Psoas muscle (tissue), 7 donors: ENCODE measurements at regions not wholly inside any gene's neighbourhood (a gene's known extent, or its start where the extent isn't known, plus 50 kb on each side); places are given as distances from the start of the nearest gene placed in this dataset.

Experiments
- ATAC-seq, 4 donors: fragments of 200-7000 bp; cut with Tn5 transposase; one replicate each; pipeline ENCODE4 v1.9.1; 2020; ENCODE audit warnings: moderate library complexity in 3 of 4, mild to moderate bottlenecking in 2 of 4
- DNase-seq, 2 donors: peaks; one replicate each; pipeline ENCODE4 v3.0.0-alpha.2; 2020
- H3K27ac ChIP-seq: fragments of 200-600 bp; one replicate; pipeline ENCODE4 v1.8.0; 2022
- H3K27me3 ChIP-seq, 3 donors: fragments of 200-600 bp in 1 of 3; one replicate each; pipeline versions ENCODE4 v1.6.1 to v1.8.0; 2013 to 2022; ENCODE audit warnings: low read length in 2 of 3, mild to moderate bottlenecking in 2 of 3, moderate library complexity in 1 of 3; ENCODE audit not compliant: insufficient read depth in 3 of 3
- H3K36me3 ChIP-seq, 2 donors: fragments of 200-600 bp in 1 of 2; one replicate each; pipeline versions ENCODE4 v1.6.1 to v1.8.0; 2013 to 2022; ENCODE audit warnings: low read depth in 1 of 2, mild to moderate bottlenecking in 1 of 2, moderate library complexity in 1 of 2; ENCODE audit not compliant: insufficient read depth in 1 of 2
- H3K4me1 ChIP-seq: fragments of 200-600 bp; one replicate; pipeline ENCODE4 v1.8.0; 2022
- H3K4me3 ChIP-seq: fragments of 200-600 bp; one replicate; pipeline ENCODE4 v1.8.0; 2022; ENCODE audit warnings: mild to moderate bottlenecking
- H3K9me3 ChIP-seq: fragments of 200-600 bp; one replicate; pipeline ENCODE4 v1.8.0; 2022
- WGBS, 3 donors: extraction: QIAGEN DNeasy Blood & Tissue Kit; methylation state at CpG; one replicate each; pipeline versions ENCODE4 v1.1.6 to v1.1.7; 2013; 5-methylcytosine and 5-hydroxymethylcytosine counted together
- intact Hi-C, 2 donors: fragments of 100-400 bp; cut with DNase I; formaldehyde crosslinking; loops; one replicate each; pipeline versions ENCODE4 v1.11.0 to v1.14.2; 2022
- TF ChIP-seq, protein P1 (sequence below): fragments of 200-600 bp; IDR thresholded peaks from one replicate; pipeline ENCODE4 v1.8.0; 2022; ENCODE audit warnings: antibody characterized with exemption
- donor health status: healthy with polysubstance abuse.
- donor health status: DM: no; HTN: no; CAD: no; lungs with moderate emphysema.
- donor health status: Bipolar disorder and iron deficiency.
- donor health status: healthy.
- donor health status: DM: yes; HTN: yes; CAD: no.
- donor health status: DM: no; HTN: no; CAD: no.
- donor health status: DM: yes; HTN: yes; CAD: no.

GRCh38 chr2:8574196-8575037 lies 107.4 kb upstream of the ID2 start:
- H3K4me3 ChIP-seq, result no peak overlapping the region
- 92 to 95% (median 92%) methylated on average over 24 of the region's 24 CpGs for WGBS, 3 donors
- H3K4me1 ChIP-seq, result no peaks in the 10 kb centered on the region
- no peaks in the 10 kb centered on the region for H3K9me3 ChIP-seq
- intact Hi-C loops, result no loop called here
- H3K27ac ChIP-seq, result no peak overlapping the region
- peak in 1 of 4 donors; percentile 30 for ATAC-seq
- H3K36me3 ChIP-seq, result no peaks in the 10 kb centered on the region
- TF ChIP-seq, protein P1, sequence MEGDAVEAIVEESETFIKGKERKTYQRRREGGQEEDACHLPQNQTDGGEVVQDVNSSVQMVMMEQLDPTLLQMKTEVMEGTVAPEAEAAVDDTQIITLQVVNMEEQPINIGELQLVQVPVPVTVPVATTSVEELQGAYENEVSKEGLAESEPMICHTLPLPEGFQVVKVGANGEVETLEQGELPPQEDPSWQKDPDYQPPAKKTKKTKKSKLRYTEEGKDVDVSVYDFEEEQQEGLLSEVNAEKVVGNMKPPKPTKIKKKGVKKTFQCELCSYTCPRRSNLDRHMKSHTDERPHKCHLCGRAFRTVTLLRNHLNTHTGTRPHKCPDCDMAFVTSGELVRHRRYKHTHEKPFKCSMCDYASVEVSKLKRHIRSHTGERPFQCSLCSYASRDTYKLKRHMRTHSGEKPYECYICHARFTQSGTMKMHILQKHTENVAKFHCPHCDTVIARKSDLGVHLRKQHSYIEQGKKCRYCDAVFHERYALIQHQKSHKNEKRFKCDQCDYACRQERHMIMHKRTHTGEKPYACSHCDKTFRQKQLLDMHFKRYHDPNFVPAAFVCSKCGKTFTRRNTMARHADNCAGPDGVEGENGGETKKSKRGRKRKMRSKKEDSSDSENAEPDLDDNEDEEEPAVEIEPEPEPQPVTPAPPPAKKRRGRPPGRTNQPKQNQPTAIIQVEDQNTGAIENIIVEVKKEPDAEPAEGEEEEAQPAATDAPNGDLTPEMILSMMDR, result no peak
- DNase-seq, result no peak
- peaks cover 0 to 6% (median 4%) of the 10 kb centered on the region in 3 donors for H3K27me3 ChIP-seq

DNA sequence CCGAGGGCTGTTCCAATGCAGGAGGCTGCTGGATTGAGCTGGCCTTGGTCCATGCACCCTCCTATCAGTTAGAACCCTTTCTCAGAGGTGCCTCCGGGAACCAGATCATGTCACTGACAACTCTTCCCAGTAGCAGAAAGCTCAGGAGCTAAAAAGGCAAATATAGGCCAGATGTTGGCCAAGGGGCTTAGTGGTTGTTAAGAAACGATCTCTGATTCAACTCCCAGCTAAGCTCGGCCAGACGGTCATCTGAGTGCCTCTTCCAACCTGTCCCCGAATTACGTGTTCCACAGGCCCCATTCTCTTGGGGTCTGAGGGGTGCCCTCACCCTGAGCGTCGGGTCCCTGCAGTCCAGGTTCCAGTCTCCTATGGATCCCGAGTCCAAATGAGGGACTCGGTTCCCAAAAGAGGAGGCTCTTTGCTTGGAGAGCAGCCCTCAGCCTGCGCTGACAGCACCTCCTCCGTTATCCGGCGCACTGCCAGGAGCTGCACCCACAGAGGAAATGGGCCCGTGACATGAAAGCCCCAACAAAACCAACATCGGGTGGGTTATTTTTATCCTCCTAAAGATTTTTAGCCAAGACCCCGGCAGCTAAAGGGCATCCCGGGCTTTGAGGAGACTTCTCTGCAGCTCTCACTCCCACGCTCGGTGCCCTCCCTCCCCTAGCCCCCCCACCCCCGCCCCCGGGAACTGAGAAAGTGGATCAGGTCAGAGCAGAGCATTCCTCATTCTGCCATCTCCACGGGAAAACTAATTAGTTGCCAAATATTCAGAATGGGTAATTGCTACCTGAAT lies 106.6 kb upstream of the ID2 start:
- intact Hi-C loops, result no loop called here
- Histone ChIP-seq H3K4me3 (no peak overlapping the region), H3K9me3 (no peaks in the 10 kb centered on the region), H3K4me1 (no peaks in the 10 kb centered on the region), H3K27me3 (peaks cover 0 to 6% (median 4%) of the 10 kb centered on the region in 3 donors), H3K36me3 (no peaks in the 10 kb centered on the region), H3K27ac (no peak overlapping the region)
- WGBS, 3 donors, result 53 to 65% (median 58%) methylated on average over 24 of the region's 24 CpGs
- TF ChIP-seq, protein P1, result no peak
- DNase-seq, result no peak
- ATAC-seq, result no peak

DNA sequence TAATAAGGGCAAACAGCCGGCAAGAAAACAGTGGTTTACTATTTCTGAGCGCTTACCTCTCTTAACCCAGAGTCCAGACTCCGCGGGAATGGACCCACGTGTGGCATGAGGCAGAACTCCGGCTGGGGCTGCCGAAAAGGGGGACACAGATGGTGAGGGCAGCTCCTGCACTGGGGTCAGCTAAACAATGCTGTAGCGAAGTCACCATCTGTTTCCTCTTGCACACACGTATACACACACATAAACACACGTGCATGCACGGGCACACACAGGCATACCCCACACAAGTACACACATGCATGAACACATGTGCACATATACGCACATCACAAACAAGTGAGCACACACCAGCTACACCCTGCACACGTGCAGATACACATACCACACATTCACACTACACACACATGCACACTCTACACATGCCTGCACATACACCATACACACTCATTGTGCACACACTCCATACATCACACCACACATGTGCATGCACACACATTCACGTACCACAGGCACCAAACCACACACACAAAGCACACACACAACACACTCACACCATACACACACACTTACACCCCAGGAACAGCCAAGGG lies 105.9 kb upstream of the ID2 start:
- Histone ChIP-seq H3K36me3 (no peaks in the 10 kb centered on the region), H3K27me3 (peaks cover 0 to 6% (median 4%) of the 10 kb centered on the region in 3 donors), H3K4me3 (no peak overlapping the region), H3K4me1 (no peaks in the 10 kb centered on the region), H3K9me3 (no peaks in the 10 kb centered on the region), H3K27ac (no peak overlapping the region)
- ATAC-seq (peak in 1 of 4 donors; percentile 18), DNase-seq (no peak)
- 70 to 76% (median 73%) methylated on average over 14 of the region's 14 CpGs for WGBS, 3 donors
- intact Hi-C loops, result no loop called here
- TF ChIP-seq, protein P1, result no peak

DNA sequence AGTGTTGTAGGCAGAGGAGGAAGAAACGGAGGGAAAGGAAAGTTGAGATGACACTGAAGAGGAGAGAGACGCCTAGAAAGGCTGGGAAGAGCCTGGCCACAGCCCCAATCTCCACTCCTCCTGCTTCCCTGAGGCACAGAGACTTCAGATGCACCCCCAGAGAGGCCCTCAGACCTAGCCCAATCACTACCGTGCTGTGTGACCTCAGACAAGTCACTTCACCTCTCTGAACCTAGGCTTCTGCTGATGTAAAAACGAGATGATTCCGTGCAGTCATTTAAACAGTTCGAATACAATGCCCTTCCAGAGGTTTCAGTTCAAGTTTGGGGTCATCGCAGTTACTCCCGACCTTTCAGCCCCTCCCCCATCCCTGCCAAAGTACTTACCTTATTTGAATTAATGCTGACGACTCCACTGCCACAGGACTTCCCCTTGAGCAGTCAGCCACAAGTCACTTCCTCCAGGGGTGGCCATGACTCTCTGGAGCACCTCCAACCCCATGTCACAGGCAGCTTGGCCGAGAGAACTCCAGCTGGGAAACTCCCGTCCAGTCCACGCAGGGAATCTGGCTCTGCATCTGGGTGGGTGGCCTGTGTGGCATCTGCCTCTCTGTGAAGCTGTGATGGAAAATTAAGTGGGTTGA lies 105.2 kb upstream of the ID2 start:
- no peak overlapping the region for H3K4me3 ChIP-seq
- no peak overlapping the region for H3K27ac ChIP-seq
- ATAC-seq (no peak), DNase-seq (no peak)
- peaks cover 0 to 4% (median 4%) of the 10 kb centered on the region in 3 donors for H3K27me3 ChIP-seq
- H3K9me3 ChIP-seq, result no peaks in the 10 kb centered on the region
- TF ChIP-seq, protein P1, result no peak
- 56 to 61% (median 57%) methylated on average over 12 of the region's 12 CpGs for WGBS, 3 donors
- H3K36me3 ChIP-seq, result no peaks in the 10 kb centered on the region
- intact Hi-C loops, result no loop called here
- H3K4me1 ChIP-seq, result no peaks in the 10 kb centered on the region
